ENCODE measurements at regions not wholly inside any gene's neighbourhood (a gene's known extent, or its start where the extent isn't known, plus 50 kb on each side); places are given as distances from the start of the nearest gene placed in this dataset.

DNA sequence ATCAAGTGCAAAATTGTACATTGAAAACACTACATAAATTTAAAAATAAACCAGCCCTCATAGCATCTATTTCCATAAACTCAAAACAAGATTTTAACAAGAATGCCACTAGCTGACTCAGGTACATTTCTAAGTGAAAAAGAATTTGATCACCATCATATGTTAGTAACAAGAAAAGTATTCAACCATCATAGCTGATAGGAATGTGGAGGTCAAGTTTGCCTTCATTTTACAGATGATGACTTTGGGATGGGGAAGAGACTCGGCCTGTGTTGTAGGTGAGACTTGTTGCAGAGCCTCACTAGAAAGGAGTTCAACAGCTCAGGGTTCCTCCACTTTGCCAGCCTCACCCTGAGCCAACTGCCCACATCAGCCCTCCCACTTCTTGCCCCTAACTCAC lies 318.8 kb upstream of the FAM78B start:
- no peak overlapping the region for H3K14ac ChIP-seq (ENCODE audit: insufficient read depth, low read length)
- no peaks in the 10 kb centered on the region for H3K9me3 ChIP-seq (ENCODE audit: control insufficient read depth, low read depth, low read length)
- H4K20me1 ChIP-seq (ENCODE audit: control insufficient read depth, insufficient read depth, insufficient read length): no peaks in the 10 kb centered on the region
- no peak overlapping the region for H2BK12ac ChIP-seq (ENCODE audit: insufficient read length, low read depth, low read length)
- H3K56ac ChIP-seq (ENCODE audit: insufficient read length, low read depth, low read length): no peak overlapping the region
- H3K9ac ChIP-seq (ENCODE audit: extremely low read depth, insufficient read length, low read length): no peak overlapping the region
- Mint-ChIP-seq H3K27ac (no peak overlapping the region), H3K36me3 (ENCODE audit: insufficient read depth in 1 of 3, low read depth in 3 of 3) (no peaks in the 10 kb centered on the region), H3K9me3 (no peaks in the 10 kb centered on the region), H3K4me1 (no peaks in the 10 kb centered on the region), H3K27me3 (ENCODE audit: low read depth) (peaks cover 3% of the 10 kb centered on the region), H3K4me3 (no peak overlapping the region)
- no peaks in the 10 kb centered on the region for H3K4me1 ChIP-seq (ENCODE audit: insufficient read depth, low read length)
- no peak overlapping the region for H2BK15ac ChIP-seq (ENCODE audit: low read depth, low read length)
- H3T11ph ChIP-seq (ENCODE audit: low read length): no peak overlapping the region
- H4K5ac ChIP-seq (ENCODE audit: insufficient read length, low read depth, low read length): no peak overlapping the region
- H3K23ac ChIP-seq (ENCODE audit: insufficient read length, low read depth, low read length): no peak overlapping the region
- H2BK120ac ChIP-seq (ENCODE audit: low read depth, low read length, poor library complexity, severe bottlenecking): no peak overlapping the region
- TF ChIP-seq, protein P1, sequence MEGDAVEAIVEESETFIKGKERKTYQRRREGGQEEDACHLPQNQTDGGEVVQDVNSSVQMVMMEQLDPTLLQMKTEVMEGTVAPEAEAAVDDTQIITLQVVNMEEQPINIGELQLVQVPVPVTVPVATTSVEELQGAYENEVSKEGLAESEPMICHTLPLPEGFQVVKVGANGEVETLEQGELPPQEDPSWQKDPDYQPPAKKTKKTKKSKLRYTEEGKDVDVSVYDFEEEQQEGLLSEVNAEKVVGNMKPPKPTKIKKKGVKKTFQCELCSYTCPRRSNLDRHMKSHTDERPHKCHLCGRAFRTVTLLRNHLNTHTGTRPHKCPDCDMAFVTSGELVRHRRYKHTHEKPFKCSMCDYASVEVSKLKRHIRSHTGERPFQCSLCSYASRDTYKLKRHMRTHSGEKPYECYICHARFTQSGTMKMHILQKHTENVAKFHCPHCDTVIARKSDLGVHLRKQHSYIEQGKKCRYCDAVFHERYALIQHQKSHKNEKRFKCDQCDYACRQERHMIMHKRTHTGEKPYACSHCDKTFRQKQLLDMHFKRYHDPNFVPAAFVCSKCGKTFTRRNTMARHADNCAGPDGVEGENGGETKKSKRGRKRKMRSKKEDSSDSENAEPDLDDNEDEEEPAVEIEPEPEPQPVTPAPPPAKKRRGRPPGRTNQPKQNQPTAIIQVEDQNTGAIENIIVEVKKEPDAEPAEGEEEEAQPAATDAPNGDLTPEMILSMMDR (conservative IDR thresholded peaks at IDR 0.05): no peak
- WGBS (ENCODE audit: extremely low coverage, insufficient read length, low lambda C conversion rate): no CpG with 5 or more reads among the region's 1 CpG
- no peaks in the 10 kb centered on the region for H3K79me2 ChIP-seq (ENCODE audit: insufficient read depth, low read length)
- H4K8ac ChIP-seq (replicated peaks; ENCODE audit: insufficient read length, low read depth, low read length): no peak overlapping the region
- no peaks in the 10 kb centered on the region for H3K27me3 ChIP-seq (ENCODE audit: insufficient read depth, low read length)
- no peak overlapping the region for H3K4me2 ChIP-seq (ENCODE audit: insufficient read depth, insufficient read length, low read length)
- no peaks in the 10 kb centered on the region for H3K23me2 ChIP-seq (ENCODE audit: insufficient read length, low read depth, low read length, poor library complexity, severe bottlenecking)
- no peak for DNase-seq
- no peak overlapping the region for H3K4ac ChIP-seq (ENCODE audit: low read depth, low read length)
- no peak overlapping the region for H2BK5ac ChIP-seq (ENCODE audit: insufficient read length, low read length)
- H3K18ac ChIP-seq (ENCODE audit: insufficient read length, low read depth, low read length): no peak overlapping the region
- H3K79me1 ChIP-seq (ENCODE audit: insufficient read depth, low read depth, low read length, poor library complexity, severe bottlenecking): no peaks in the 10 kb centered on the region
- H2AFZ ChIP-seq (ENCODE audit: low read length): no peak overlapping the region
- no peak overlapping the region for H3K27ac ChIP-seq (ENCODE audit: insufficient read length, low read depth, low read length)
- H2AK5ac ChIP-seq (ENCODE audit: insufficient read length, low read length): no peak overlapping the region
- no peak overlapping the region for H4K91ac ChIP-seq (ENCODE audit: insufficient read length, low read depth, low read length)
- H2BK20ac ChIP-seq (ENCODE audit: low read depth, low read length, poor library complexity, severe bottlenecking): no peak overlapping the region

Measured in H9 (cell line).